Ishikawa (cell line): ENCODE measurements at regions not wholly inside any gene's neighbourhood (a gene's known extent, or its start where the extent isn't known, plus 50 kb on each side); places are given as distances from the start of the nearest gene placed in this dataset.

Experiments
- CEBPB ChIP-seq: IDR thresholded peaks from 2 replicates; pipeline ENCODE4 v1.6.1; 2012
- CREB1 ChIP-seq: IDR thresholded peaks from 2 replicates; pipeline ENCODE4 v1.6.1; 2012; ENCODE audit warnings: low read depth
- EGR1 ChIP-seq: IDR thresholded peaks from 2 replicates; pipeline ENCODE4 v1.6.1; 2012
- EP300 ChIP-seq: IDR thresholded peaks from 2 replicates; pipeline ENCODE4 v1.6.1; 2012; ENCODE audit warnings: borderline replicate concordance
- FOXM1 ChIP-seq: IDR thresholded peaks from 2 replicates; pipeline ENCODE4 v1.6.1; 2012; ENCODE audit warnings: low read depth, borderline replicate concordance
- NFIC ChIP-seq: IDR thresholded peaks from 2 replicates; pipeline ENCODE4 v1.6.1; 2012
- RAD21 ChIP-seq: IDR thresholded peaks from 2 replicates; pipeline ENCODE4 v1.6.1; 2012; ENCODE audit warnings: low read depth
- TAF1 ChIP-seq: IDR thresholded peaks from 2 replicates; pipeline ENCODE4 v1.6.1; 2012; ENCODE audit warnings: low read depth, mild to moderate bottlenecking
- TCF12 ChIP-seq: IDR thresholded peaks from 2 replicates; pipeline ENCODE4 v1.6.1; 2012; ENCODE audit warnings: low read depth
- TEAD4 ChIP-seq: IDR thresholded peaks from 2 replicates; pipeline ENCODE4 v1.6.1; 2012
- YY1 ChIP-seq: IDR thresholded peaks from 2 replicates; pipeline ENCODE4 v1.6.1; 2012; ENCODE audit warnings: low read depth
- ZBTB7A ChIP-seq: IDR thresholded peaks from 2 replicates; pipeline ENCODE4 v1.6.1; 2012; ENCODE audit warnings: low read depth
- TF ChIP-seq, protein P1 (sequence below): IDR thresholded peaks from 2 replicates; pipeline ENCODE4 v1.6.1; 2012; ENCODE audit warnings: low read depth, mild to moderate bottlenecking
- TF ChIP-seq, protein P2 (sequence below): IDR thresholded peaks from 2 replicates; pipeline ENCODE4 v1.6.1; 2012
- TF ChIP-seq, protein P3 (sequence below): IDR thresholded peaks from 2 replicates; pipeline ENCODE4 v1.6.1; 2012

DNA sequence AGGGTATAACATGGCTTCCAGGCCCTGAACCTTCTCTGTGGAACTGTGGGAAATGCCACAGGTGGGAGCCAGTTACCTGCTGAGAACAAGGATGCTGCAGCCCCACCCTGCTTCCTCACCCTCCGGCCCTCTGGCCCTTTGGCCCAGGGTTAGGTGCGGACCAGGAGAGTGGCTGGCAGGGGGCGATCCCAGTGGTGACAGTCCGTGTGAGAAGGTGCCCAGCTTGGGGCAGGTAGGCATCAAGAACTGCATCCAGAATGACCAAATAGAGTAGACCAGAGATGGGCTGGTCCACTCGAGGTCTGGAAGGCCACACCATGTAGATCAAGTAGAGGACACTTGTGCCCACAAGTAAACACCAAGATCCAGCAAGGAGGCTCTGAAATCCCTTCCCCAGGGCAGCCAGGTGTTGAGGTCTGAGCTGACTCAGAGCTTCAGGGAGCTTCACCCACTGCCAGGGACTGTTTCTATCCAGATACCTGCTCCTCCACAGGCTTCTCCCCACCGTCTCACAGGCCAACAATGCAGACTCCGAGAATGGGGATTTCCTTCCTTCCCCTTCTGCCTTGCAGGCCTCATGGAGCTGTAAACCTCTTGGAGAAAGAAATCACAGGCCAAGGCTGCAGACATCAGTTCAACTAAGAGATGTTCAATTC, 61.4 kb upstream of the ZSWIM6 start:
- TF ChIP-seq EP300 (no peak), TEAD4 (no peak), EGR1 (no peak), YY1 (no peak), RAD21 (no peak), NFIC (no peak), TAF1 (no peak), CEBPB (no peak), TCF12 (no peak), ZBTB7A (no peak), CREB1 (no peak)
- TF ChIP-seq, protein P1, sequence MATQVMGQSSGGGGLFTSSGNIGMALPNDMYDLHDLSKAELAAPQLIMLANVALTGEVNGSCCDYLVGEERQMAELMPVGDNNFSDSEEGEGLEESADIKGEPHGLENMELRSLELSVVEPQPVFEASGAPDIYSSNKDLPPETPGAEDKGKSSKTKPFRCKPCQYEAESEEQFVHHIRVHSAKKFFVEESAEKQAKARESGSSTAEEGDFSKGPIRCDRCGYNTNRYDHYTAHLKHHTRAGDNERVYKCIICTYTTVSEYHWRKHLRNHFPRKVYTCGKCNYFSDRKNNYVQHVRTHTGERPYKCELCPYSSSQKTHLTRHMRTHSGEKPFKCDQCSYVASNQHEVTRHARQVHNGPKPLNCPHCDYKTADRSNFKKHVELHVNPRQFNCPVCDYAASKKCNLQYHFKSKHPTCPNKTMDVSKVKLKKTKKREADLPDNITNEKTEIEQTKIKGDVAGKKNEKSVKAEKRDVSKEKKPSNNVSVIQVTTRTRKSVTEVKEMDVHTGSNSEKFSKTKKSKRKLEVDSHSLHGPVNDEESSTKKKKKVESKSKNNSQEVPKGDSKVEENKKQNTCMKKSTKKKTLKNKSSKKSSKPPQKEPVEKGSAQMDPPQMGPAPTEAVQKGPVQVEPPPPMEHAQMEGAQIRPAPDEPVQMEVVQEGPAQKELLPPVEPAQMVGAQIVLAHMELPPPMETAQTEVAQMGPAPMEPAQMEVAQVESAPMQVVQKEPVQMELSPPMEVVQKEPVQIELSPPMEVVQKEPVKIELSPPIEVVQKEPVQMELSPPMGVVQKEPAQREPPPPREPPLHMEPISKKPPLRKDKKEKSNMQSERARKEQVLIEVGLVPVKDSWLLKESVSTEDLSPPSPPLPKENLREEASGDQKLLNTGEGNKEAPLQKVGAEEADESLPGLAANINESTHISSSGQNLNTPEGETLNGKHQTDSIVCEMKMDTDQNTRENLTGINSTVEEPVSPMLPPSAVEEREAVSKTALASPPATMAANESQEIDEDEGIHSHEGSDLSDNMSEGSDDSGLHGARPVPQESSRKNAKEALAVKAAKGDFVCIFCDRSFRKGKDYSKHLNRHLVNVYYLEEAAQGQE, result no peak
- TF ChIP-seq, protein P2, sequence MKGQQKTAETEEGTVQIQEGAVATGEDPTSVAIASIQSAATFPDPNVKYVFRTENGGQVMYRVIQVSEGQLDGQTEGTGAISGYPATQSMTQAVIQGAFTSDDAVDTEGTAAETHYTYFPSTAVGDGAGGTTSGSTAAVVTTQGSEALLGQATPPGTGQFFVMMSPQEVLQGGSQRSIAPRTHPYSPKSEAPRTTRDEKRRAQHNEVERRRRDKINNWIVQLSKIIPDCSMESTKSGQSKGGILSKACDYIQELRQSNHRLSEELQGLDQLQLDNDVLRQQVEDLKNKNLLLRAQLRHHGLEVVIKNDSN, result no peak

DNA sequence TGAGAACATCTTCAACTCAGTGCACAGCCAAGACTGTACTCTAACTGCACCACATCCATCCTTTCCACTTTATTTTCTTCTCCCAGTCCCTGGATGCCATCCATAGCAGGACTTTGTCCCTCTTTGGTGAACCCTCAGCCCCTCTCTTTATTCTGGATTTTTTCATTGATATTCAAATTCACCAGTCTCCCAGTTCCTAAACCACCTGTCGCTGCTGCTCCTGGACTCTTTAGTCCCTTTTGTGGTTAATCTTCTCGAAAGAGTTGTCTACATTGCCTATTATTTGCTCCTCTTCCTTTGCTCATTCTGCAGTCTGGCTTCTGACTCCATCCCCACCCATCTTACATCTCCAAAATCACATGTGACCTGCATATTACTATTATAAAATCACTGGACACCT, 59.4 kb upstream of the ZSWIM6 start:
- TF ChIP-seq CEBPB (no peak), EGR1 (no peak), ZBTB7A (no peak), TAF1 (no peak), CREB1 (no peak), FOXM1 (no peak), TEAD4 (no peak), TCF12 (no peak), EP300 (no peak)
- TF ChIP-seq, protein P3, sequence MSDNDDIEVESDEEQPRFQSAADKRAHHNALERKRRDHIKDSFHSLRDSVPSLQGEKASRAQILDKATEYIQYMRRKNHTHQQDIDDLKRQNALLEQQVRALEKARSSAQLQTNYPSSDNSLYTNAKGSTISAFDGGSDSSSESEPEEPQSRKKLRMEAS, result no peak
- TF ChIP-seq, protein P2, result no peak

DNA sequence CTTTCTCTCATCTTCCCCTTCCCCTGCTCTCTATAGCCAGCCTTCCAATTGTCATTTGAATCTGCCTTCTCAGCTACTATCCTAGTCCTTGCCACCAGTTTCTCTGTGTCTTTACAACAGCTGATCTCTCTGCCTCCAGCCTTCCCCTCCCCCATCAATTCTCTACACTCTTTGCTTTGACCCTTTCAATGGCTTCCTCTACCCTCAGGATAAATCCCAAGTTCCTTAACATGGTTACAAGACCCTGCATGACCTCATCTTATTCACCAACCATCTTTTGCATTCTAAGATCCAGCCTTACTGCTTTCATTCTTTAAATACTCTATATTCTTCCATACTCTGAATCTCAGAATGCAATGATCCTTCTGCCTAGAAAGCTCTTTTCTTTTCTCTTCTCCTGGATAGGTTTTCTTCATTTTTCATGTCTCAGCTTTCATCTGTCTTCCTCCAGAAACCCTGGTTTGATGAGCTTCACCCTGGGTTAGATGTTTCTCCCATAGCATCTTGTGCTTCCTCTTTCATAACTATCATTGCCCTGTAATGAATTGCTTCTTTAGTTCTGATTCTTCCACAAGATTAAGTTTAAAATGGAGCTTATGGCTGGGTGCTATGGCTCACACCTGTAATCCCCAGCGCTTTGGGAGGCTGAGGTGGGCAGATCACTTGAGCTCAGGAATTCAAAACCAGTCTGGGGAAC, 58.6 kb upstream of the ZSWIM6 start:
- no peak for TF ChIP-seq FOXM1
- no peak for TF ChIP-seq ZBTB7A
- TF ChIP-seq, protein P1, result no peak
- no peak for TF ChIP-seq EGR1
- TF ChIP-seq, protein P2, result no peak
- no peak for TF ChIP-seq RAD21
- no peak for TF ChIP-seq EP300
- no peak for TF ChIP-seq TEAD4
- TF ChIP-seq, protein P3, result no peak
- no peak for TF ChIP-seq TAF1
- TF ChIP-seq CEBPB, result no peak
- TF ChIP-seq YY1, result no peak
- no peak for TF ChIP-seq CREB1
- no peak for TF ChIP-seq NFIC
- no peak for TF ChIP-seq TCF12

DNA sequence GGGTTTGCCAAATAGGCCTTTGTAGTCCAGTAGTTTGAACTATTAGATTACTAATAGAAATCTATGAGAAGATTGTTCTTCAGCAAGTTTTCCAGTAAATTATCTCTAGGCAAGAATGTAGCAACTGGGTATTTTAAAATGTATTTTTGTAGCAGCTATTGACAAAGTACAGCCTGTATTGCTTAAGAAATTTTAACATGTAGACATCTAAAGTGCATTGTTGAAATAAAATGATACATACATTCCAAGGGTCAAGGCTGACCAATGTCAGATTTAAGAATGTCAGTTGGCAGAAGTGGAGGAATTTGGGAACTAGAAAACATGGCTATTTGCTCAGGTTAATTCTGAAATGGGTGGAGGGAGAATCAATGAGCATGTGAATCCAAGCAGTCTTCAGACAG, 57.5 kb upstream of the ZSWIM6 start:
- TF ChIP-seq CEBPB (no peak), RAD21 (no peak), TAF1 (no peak), CREB1 (no peak), NFIC (no peak), ZBTB7A (no peak), TEAD4 (no peak), YY1 (no peak), TCF12 (no peak)
- TF ChIP-seq, protein P3, result no peak
- TF ChIP-seq, protein P1, result no peak
